HG02973 (cell line): ENCODE measurements at regions not wholly inside any gene's neighbourhood (a gene's known extent, or its start where the extent isn't known, plus 50 kb on each side); places are given as distances from the start of the nearest gene placed in this dataset.

Experiments used
- ATAC-seq: cut with Tn5 transposase; IDR thresholded peaks from one replicate; pipeline ENCODE4 v1.9.1; 2021; ENCODE audit warnings: moderate library complexity; ENCODE audit not compliant: unreplicated experiment

GRCh38 chr4:124535003-124535402, 177.5 kb downstream of the ANKRD50 start:
- ATAC-seq: no peak

- ATAC-seq: no peak
These were observed 175.6 kb downstream of the ANKRD50 start for GRCh38 chr4:124536946-124537345.

GRCh38 chr4:124537971-124538370, 174.6 kb downstream of the ANKRD50 start:
- no peak for ATAC-seq

- ATAC-seq: no peak
These were observed 172.5 kb downstream of the ANKRD50 start for GRCh38 chr4:124540014-124540413.

GRCh38 chr4:124541652-124542420, 170.7 kb downstream of the ANKRD50 start:
- ATAC-seq: no peak

- no peak for ATAC-seq
These were observed 156.6 kb downstream of the ANKRD50 start for GRCh38 chr4:124555959-124556358.

- ATAC-seq: no peak
These were observed 148.4 kb downstream of the ANKRD50 start for GRCh38 chr4:124564121-124564520.

GRCh38 chr4:124565371-124565770, 147.2 kb downstream of the ANKRD50 start:
- no peak for ATAC-seq

GRCh38 chr4:124566030-124566429, 146.5 kb downstream of the ANKRD50 start:
- no peak for ATAC-seq

GRCh38 chr4:124573056-124573455, 139.5 kb downstream of the ANKRD50 start:
- no peak for ATAC-seq

GRCh38 chr4:124579896-124580295, 132.6 kb downstream of the ANKRD50 start:
- ATAC-seq: no peak

GRCh38 chr4:124583797-124584196, 128.7 kb downstream of the ANKRD50 start:
- ATAC-seq: no peak

- no peak for ATAC-seq
These were observed 122.7 kb downstream of the ANKRD50 start for GRCh38 chr4:124589786-124590185.

GRCh38 chr4:124590480-124590879, 122.1 kb downstream of the ANKRD50 start:
- ATAC-seq: no peak

GRCh38 chr4:124591637-124592036, 120.9 kb downstream of the ANKRD50 start:
- ATAC-seq: no peak

- no peak for ATAC-seq
These were observed 119.0 kb downstream of the ANKRD50 start for GRCh38 chr4:124593494-124593893.

- no peak for ATAC-seq
These were observed 117.6 kb downstream of the ANKRD50 start for GRCh38 chr4:124594945-124595344.

GRCh38 chr4:124596816-124597215, 115.7 kb downstream of the ANKRD50 start:
- no peak for ATAC-seq

- no peak for ATAC-seq
These were observed 102.3 kb downstream of the ANKRD50 start for GRCh38 chr4:124610211-124610610.
